ENCODE measurements at regions not wholly inside any gene's neighbourhood (a gene's known extent, or its start where the extent isn't known, plus 50 kb on each side); places are given as distances from the start of the nearest gene placed in this dataset.

GRCh38 chr16:80277182-80277581, 263.6 kb upstream of the DYNLRB2 start:
- H3K4me1 Mint-ChIP-seq, result peaks cover 0 to 5% (median 0%) of the 10 kb centered on the region in 7 donors
- ChIA-PET CTCF (no interaction called here), POLR2A (no interaction called here)
- H3K4me3 Mint-ChIP-seq, result no peak overlapping the region
- no peaks in the 10 kb centered on the region for H3K4me1 ChIP-seq (ENCODE audit: control insufficient read depth in 2 of 2, insufficient read depth in 2 of 2, low read length in 2 of 2)
- H3K27ac ChIP-seq (ENCODE audit: low read depth, low read length), result no peak overlapping the region
- H3K27ac Mint-ChIP-seq, result no peak overlapping the region
- intact Hi-C loops (cut with micrococcal nuclease), result loop anchor here in 1 of 2 donors (10.0 kb wide), 1 partner anchor 548 kb away; no protein-coding TSS in a partner anchor
- DNase-seq (no peak), ATAC-seq (no peak)
- H3K9me3 Mint-ChIP-seq, result peaks cover 0 to 3% (median 0%) of the 10 kb centered on the region in 11 donors
- H3K36me3 ChIP-seq (ENCODE audit: control insufficient read depth in 2 of 3, insufficient read depth in 3 of 3, low read length in 3 of 3), result no peaks in the 10 kb centered on the region
- no peaks in the 10 kb centered on the region for H3K36me3 Mint-ChIP-seq
- no peaks in the 10 kb centered on the region for H3K27me3 ChIP-seq (ENCODE audit: control insufficient read depth in 2 of 2, insufficient read depth in 2 of 2, low read length in 2 of 2)
- peaks cover 0 to 25% (median 11%) of the 10 kb centered on the region in 5 donors for H3K27me3 Mint-ChIP-seq
- H3K9me3 ChIP-seq (ENCODE audit: control insufficient read depth in 2 of 3, low read length in 3 of 3), result no peaks in the 10 kb centered on the region
- H3K4me3 ChIP-seq (ENCODE audit: low read length), result no peak overlapping the region

GRCh38 chr16:80274576-80275191, 266.1 kb upstream of the DYNLRB2 start:
- no peak for DNase-seq
- H3K4me3 Mint-ChIP-seq, result no peak overlapping the region
- no peak for ATAC-seq
- H3K9me3 Mint-ChIP-seq, result peaks cover 0 to 3% (median 0%) of the 10 kb centered on the region in 11 donors
- Histone ChIP-seq H3K4me1 (ENCODE audit: control insufficient read depth in 2 of 2, insufficient read depth in 2 of 2, low read length in 2 of 2) (no peaks in the 10 kb centered on the region), H3K27ac (ENCODE audit: low read depth, low read length) (no peak overlapping the region), H3K4me3 (ENCODE audit: low read length) (no peak overlapping the region), H3K27me3 (ENCODE audit: control insufficient read depth in 2 of 2, insufficient read depth in 2 of 2, low read length in 2 of 2) (no peaks in the 10 kb centered on the region), H3K9me3 (ENCODE audit: control insufficient read depth in 2 of 3, low read length in 3 of 3) (no peaks in the 10 kb centered on the region), H3K36me3 (ENCODE audit: control insufficient read depth in 2 of 3, insufficient read depth in 3 of 3, low read length in 3 of 3) (no peaks in the 10 kb centered on the region)
- intact Hi-C loops (cut with micrococcal nuclease), result loop anchor here in 1 of 2 donors (10.0 kb wide), 1 partner anchor 550 kb away; no protein-coding TSS in a partner anchor
- H3K27ac Mint-ChIP-seq, result no peak overlapping the region
- peaks cover 0 to 5% (median 0%) of the 10 kb centered on the region in 7 donors for H3K4me1 Mint-ChIP-seq
- peaks cover 0 to 25% (median 5%) of the 10 kb centered on the region in 5 donors for H3K27me3 Mint-ChIP-seq
- ChIA-PET POLR2A (no interaction called here), CTCF (no interaction called here)
- peaks cover 0 to 1% (median 0%) of the 10 kb centered on the region in 5 donors for H3K36me3 Mint-ChIP-seq

GRCh38 chr16:80273635-80274538, 266.9 kb upstream of the DYNLRB2 start:
- H3K27ac ChIP-seq (ENCODE audit: low read depth, low read length), result no peak overlapping the region
- Mint-ChIP-seq H3K4me1 (peaks cover 0 to under 1% (median 0%) of the 10 kb centered on the region in 7 donors), H3K27ac (no peak overlapping the region), H3K36me3 (peaks cover 0 to 1% (median 0%) of the 10 kb centered on the region in 5 donors), H3K27me3 (peaks cover 0 to 25% (median 5%) of the 10 kb centered on the region in 5 donors), H3K9me3 (peaks cover 0 to 3% (median 0%) of the 10 kb centered on the region in 11 donors), H3K4me3 (no peak overlapping the region)
- no peak overlapping the region for H3K4me3 ChIP-seq (ENCODE audit: low read length)
- H3K9me3 ChIP-seq (ENCODE audit: control insufficient read depth in 2 of 3, low read length in 3 of 3), result no peaks in the 10 kb centered on the region
- H3K4me1 ChIP-seq (ENCODE audit: control insufficient read depth in 2 of 2, insufficient read depth in 2 of 2, low read length in 2 of 2), result no peaks in the 10 kb centered on the region
- ATAC-seq (no peak), DNase-seq (no peak)
- H3K27me3 ChIP-seq (ENCODE audit: control insufficient read depth in 2 of 2, insufficient read depth in 2 of 2, low read length in 2 of 2), result no peaks in the 10 kb centered on the region
- intact Hi-C loops (cut with micrococcal nuclease), result loop anchor here in 1 of 2 donors (10.0 kb wide), 1 partner anchor 551 kb away; no protein-coding TSS in a partner anchor
- POLR2A ChIA-PET, result no interaction called here
- no peaks in the 10 kb centered on the region for H3K36me3 ChIP-seq (ENCODE audit: control insufficient read depth in 2 of 3, insufficient read depth in 3 of 3, low read length in 3 of 3)
- CTCF ChIA-PET, result no interaction called here

GRCh38 chr16:80265624-80266306, 275.0 kb upstream of the DYNLRB2 start:
- H3K4me1 Mint-ChIP-seq, result peaks cover 0 to 4% (median 0%) of the 10 kb centered on the region in 7 donors
- no peak overlapping the region for H3K27ac Mint-ChIP-seq
- no peak overlapping the region for H3K4me3 ChIP-seq (ENCODE audit: low read length)
- peaks cover 0 to 1% (median 0%) of the 10 kb centered on the region in 11 donors for H3K9me3 Mint-ChIP-seq
- peaks cover 0 to 3% of the 10 kb centered on the region in 2 donors for H3K27me3 ChIP-seq (ENCODE audit: control insufficient read depth in 2 of 2, insufficient read depth in 2 of 2, low read length in 2 of 2)
- no peak overlapping the region for H3K27ac ChIP-seq (ENCODE audit: low read depth, low read length)
- no peak for DNase-seq
- intact Hi-C loops (cut with micrococcal nuclease), result no loop called here
- H3K36me3 Mint-ChIP-seq, result peaks cover 0 to 1% (median 0%) of the 10 kb centered on the region in 5 donors
- no peak overlapping the region for H3K4me3 Mint-ChIP-seq
- H3K9me3 ChIP-seq (ENCODE audit: control insufficient read depth in 2 of 3, low read length in 3 of 3), result no peaks in the 10 kb centered on the region
- H3K36me3 ChIP-seq (ENCODE audit: control insufficient read depth in 2 of 3, insufficient read depth in 3 of 3, low read length in 3 of 3), result no peaks in the 10 kb centered on the region
- H3K27me3 Mint-ChIP-seq, result peaks cover 2 to 13% (median 7%) of the 10 kb centered on the region in 5 donors
- ATAC-seq, result no peak
- no peaks in the 10 kb centered on the region for H3K4me1 ChIP-seq (ENCODE audit: control insufficient read depth in 2 of 2, insufficient read depth in 2 of 2, low read length in 2 of 2)
- ChIA-PET POLR2A (no interaction called here), CTCF (no interaction called here)

- H3K9me3 ChIP-seq (ENCODE audit: control insufficient read depth in 2 of 3, low read length in 3 of 3), result no peaks in the 10 kb centered on the region
- POLR2A ChIA-PET, result no interaction called here
- H3K4me1 Mint-ChIP-seq, result peaks cover 0 to 4% (median 0%) of the 10 kb centered on the region in 7 donors
- H3K27me3 Mint-ChIP-seq, result peaks cover 0 to 21% (median 7%) of the 10 kb centered on the region in 5 donors
- H3K27ac ChIP-seq (ENCODE audit: low read depth, low read length), result no peak overlapping the region
- no peak for DNase-seq
- no peaks in the 10 kb centered on the region for H3K4me1 ChIP-seq (ENCODE audit: control insufficient read depth in 2 of 2, insufficient read depth in 2 of 2, low read length in 2 of 2)
- H3K36me3 ChIP-seq (ENCODE audit: control insufficient read depth in 2 of 3, insufficient read depth in 3 of 3, low read length in 3 of 3), result no peaks in the 10 kb centered on the region
- CTCF ChIA-PET, result no interaction called here
- H3K27me3 ChIP-seq (ENCODE audit: control insufficient read depth in 2 of 2, insufficient read depth in 2 of 2, low read length in 2 of 2), result peaks cover 0 to 3% of the 10 kb centered on the region in 2 donors
- no peak for ATAC-seq
- no peak overlapping the region for H3K4me3 ChIP-seq (ENCODE audit: low read length)
- H3K36me3 Mint-ChIP-seq, result no peaks in the 10 kb centered on the region
- H3K27ac Mint-ChIP-seq, result peak overlapping the region in 1 of 9 donors; percentile 45
- intact Hi-C loops (cut with micrococcal nuclease), result no loop called here
- peaks cover 0 to 1% (median 0%) of the 10 kb centered on the region in 11 donors for H3K9me3 Mint-ChIP-seq
- no peak overlapping the region for H3K4me3 Mint-ChIP-seq
These were observed 276.7 kb upstream of the DYNLRB2 start for GRCh38 chr16:80263848-80264694.

All from naive thymus-derived CD4-positive, alpha-beta T cell (primary cell).